CD1c-positive myeloid dendritic cell (primary cell): ENCODE measurements at regions not wholly inside any gene's neighbourhood (a gene's known extent, or its start where the extent isn't known, plus 50 kb on each side); places are given as distances from the start of the nearest gene placed in this dataset.

Source experiments
- DNase-seq: peaks from one replicate; pipeline ENCODE4 v3.0.0-alpha.2; 2016; ENCODE audit errors: extremely low spot score

DNA sequence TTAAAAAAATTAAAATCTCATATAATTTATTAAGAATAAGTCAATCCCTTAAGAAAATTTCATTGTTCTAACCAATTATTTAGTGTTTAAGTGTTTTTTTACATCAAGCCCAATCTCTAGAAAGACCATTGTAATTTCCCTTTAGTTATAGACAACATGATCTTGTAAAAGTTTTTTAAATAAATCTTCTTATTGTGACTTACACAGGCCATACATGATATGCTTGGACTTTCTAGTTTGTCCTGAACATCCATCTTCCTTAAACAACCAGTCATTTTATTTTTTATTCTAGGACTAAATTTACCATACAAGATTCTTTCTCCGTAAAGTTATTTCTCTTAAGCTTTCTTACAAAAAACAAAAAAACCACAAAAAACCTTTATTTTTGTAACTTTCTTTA lies 126.5 kb upstream of the MAST4 start:
- no peak for DNase-seq

DNA sequence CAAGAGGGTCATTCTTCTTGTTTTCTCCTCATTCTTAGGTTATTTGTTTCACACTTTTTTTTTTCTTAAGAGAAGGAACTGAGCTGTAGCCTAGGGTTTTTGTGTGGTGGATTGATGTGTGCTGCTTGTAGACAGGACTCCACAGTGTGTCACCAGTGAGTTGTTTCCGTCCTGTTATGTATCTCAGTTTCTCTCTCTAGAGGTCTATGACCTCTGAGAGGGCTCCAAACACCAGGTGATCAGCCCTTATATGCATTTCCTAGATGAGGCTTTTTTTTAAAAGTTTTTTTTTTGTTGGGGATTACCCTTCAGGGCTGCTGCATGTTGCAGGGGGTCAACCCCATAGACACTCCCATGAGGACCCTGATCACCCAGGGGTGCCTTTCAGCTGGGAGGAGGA lies 124.2 kb upstream of the MAST4 start:
- no peak for DNase-seq

DNA sequence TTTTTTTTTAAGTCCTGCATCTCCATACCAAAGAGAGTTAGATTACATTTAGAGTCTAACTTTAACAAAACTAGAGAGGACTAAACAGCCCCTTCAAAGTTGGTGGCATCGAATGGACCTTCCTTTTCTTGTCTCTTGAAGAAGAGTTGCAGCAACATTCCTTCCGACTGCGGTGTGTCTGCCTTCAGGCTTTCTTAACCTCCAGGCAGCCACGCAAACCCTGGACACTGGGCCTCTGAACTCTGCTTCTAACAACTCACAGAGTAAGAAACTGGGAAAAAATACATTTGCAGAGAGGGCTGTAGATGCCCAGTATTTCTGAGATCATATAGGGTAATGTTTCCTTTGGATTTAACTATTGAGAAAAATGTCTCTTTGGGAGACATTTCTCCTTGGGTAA lies 120.5 kb upstream of the MAST4 start:
- DNase-seq, result no peak

DNA sequence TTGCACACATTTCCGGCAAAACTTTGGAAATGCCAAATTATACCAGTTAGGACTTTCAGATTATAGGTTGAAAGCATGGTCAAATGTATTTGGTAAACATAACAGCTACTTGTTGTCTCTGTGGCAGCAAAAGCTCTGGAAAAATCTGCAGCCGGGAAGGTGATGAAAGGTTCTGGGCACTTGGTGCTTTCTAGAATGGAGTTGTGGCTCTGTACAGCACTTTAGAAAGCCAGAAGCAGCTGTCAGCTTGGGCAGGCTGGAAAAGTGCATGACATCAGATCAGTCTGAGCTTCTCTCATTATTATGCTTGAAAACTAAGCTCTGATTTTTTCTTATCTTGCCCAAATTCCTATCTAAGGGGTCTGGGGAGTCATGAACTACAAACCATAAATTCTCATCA lies 118.6 kb upstream of the MAST4 start:
- DNase-seq, result no peak

DNA sequence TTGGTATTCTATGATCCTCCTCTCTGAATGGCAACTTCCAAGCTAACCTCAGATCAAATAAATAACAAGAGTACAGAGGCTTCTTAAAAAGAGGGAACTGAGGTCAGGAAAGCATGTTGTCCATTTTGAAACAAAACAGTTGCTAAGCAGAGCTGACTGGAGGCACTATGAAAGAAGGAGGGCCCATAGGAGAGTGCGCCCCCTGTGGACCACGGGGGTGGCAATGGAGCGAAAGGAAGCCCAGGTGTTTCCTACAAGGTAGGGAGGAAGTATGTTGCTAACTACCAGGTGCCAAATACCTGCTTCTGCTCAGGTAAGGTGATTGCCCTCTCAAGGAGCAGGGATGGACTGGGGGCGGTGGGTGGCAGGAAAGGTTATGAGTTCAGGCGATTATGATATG lies 101.8 kb upstream of the MAST4 start:
- DNase-seq, result no peak

DNA sequence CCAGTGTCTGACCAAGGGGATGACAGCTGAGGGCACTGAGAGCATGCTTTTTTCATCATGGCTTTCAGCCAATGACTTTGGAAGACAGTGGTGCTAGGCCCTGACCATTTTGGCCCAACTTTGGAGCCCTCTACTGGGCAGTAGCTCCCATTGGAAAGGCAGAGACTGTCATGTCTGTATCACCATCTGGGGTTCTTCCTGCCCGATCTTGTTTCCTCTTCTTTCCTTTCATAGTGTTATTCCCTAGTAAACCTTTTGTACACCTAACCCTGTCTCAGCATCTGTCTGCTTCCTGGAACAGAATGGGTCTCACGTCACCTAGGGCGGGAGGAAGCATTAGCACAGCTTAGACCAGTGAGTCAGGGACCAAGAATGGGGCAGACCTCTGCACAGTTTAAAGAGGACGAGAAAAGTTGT lies 97.4 kb upstream of the MAST4 start:
- DNase-seq, result peak; percentile 10

DNA sequence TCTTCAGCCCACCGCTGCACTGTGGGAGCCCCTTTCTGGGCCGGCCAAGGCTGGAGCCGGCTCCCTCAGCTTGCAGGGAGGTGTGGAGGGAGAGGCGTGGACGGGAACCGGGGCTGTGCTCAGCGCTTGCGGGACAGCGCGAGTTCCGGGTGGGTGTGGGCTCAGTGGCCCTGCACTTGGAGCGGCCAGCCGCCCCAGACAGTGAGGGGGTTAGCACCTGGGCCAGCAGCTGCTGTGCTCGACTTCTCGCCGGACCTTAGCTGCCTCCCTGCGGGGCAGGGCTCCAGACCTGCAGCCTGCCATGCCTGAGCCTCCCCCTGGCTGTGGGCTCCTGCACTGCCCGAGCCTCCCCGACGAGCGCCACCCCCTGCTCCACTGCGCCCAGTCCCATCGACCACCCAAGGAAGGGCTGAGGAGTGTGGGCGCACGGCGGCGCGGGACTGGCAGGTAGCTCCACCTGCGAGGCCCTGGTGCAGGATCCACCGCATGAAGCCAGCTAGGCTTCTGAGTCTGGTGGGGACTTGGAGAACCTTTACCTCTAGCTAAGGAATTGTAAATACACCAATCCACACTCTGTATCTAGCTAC lies 92.9 kb upstream of the MAST4 start:
- no peak for DNase-seq

DNA sequence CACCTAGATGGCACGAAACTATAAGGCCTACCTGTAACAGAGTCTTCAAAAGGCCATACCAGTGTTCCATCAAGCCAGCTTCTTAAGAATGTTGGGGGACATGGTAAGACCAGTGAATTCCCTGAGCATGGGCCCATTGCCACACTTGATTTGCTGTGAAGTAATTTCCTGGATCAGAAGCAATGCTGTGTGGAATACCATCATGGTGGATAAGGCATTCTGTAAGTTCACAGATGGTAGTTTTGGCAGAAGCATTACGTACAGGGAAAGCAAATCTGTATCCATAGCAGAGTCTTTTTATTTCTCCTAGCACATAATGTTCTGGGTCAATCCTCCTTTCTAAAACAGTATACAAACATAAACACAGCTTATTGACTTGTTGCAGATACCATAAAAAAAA lies 89.1 kb upstream of the MAST4 start:
- no peak for DNase-seq

DNA sequence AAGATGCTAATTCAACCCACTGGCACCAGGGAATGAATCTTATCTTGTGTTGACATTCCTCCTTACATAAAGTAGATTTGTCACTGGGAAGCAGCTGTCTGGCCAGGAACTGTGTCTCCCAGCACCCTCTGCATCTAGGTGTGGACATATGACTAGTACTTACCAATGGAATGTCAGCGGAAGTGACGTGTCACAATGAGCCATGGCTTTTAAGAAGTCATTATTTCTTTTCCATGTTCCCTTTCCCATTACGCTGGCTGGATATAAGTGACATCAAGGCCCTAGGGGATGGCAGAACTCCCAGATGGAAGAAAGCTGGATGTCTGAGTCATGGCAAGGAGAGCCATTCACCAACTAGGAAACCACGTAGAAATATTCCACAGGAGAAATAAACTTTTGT lies 84.7 kb upstream of the MAST4 start:
- DNase-seq, result no peak

DNA sequence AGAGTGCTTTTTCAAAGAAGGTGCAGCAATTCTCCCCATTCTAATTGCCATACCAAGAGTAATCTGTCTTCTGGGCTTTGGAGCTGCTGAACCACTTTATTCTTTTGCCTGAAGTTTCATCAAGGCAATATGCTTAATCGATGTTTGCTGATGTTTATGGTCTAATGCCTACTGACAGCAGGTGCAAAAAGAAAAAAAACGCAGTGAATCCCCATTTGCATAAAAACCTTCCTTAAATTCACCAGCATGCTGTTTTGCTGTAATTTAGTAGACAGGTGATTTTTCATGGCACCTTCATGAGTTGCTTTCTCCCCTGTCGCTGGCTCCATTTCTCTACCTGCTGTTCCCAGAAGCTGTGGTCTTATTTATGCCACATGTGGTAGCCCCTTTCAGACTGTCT lies 83.1 kb upstream of the MAST4 start:
- DNase-seq, result no peak

DNA sequence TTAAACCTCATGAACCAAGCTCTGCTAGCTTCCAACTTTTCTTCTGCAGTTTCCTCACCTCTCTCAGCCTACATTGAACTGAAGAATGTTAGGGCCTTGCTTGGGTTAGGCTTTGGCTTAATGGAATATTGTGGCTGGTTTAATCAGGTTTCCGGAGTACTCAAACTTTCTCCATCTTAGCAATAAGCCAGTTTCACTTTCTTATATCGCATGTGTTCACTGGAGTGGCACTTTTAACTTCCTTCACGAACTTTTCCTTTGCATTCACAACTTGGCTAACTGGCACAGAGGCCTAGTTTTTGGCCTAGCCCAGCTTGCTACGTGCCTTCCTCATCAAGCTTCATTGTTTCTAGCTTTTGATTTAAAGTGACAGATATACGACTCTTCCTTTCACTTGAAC lies 81.0 kb upstream of the MAST4 start:
- no peak for DNase-seq

DNA sequence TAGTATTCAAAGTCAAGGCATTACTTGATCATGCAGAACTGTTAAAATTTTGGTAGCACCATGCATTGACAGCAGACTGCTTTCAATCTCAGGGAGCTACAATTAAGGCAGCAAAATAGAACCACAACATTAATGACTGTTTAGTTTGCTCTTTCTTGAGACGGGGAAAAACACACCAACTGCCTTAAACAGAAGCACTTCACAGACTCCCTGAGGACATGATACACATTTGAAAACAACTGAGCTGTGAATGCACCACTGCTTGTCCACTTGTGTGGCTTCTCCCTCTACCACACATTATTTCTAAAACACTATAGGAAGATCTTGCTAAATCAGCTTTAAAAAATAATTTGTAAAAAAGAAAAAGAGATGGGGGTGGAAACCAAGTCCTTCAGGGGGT lies 79.6 kb upstream of the MAST4 start:
- DNase-seq, result no peak

DNA sequence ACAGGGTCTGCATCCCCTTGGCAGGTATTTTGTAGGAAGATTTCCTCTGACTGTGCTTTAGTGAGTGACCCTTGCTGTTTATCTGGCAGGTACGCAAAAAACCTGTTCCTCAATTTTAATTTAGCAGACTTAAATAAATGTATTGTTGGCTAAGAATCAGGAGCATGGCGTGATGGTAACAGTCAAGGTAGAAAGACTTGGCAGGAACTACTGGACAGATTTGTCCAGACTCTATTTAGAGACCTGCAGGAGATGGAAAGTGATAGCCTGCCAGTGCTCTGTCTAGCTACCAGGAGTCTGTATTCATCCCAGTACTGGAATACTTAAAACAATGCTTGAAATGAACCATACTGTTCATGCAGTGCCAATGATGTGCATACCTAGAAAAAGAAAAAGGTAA lies 78.8 kb upstream of the MAST4 start:
- DNase-seq, result no peak

DNA sequence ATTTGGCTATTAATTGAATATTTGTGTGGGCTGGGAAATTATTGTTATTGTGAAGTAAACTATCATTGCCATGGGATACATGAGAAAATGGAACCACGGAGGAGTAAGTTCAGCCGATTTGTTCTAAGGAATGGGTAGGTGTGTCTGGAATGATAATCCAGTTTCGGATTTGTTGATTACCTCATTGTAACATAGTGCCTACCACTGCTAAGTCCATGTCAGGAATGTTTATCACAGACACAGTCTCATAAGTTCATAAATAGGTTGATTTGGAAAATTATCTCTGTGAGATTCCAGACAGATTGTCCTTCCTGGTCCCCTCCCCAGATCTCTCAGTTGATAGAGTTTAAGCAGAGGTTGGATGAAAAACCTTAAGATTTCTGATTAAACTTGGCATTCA lies 78.1 kb upstream of the MAST4 start:
- DNase-seq, result no peak

DNA sequence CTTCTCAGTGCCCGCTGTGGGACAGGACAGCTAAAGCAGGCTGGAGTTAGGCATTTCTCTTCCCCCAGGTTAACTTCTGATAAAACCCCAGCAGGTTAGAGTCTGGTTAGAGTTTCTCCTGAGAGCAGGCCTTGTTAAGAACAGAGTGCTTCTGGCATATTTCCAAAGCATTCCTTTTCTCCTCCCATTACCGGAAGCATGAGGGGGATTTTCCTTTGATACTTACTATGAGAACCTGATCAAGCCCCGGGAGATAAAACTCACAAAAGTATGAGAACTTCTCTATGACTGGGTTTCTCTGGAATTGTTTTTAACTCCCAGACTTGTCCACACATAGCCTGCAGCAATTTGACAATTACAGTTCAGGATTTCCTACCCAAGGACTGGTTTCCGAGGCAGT lies 77.4 kb upstream of the MAST4 start:
- DNase-seq, result no peak

DNA sequence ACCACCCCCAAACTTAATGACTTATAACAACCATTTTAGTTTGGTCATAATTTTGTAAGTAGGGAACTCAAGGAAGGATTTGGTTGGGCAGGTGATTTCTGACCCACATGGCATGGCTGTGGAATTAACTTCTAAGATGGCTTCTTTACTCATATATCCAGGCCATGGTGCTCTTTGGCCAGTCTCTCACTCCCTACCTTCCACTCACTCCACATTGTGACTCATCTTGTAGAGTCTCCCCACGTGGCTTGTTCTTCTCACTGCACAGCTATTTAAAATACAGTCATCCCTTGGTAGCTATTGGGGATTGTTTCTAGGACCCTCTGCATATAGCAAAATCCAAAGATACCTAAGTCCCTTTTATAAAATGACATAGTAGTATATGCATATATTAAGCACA lies 76.6 kb upstream of the MAST4 start:
- DNase-seq, result no peak

DNA sequence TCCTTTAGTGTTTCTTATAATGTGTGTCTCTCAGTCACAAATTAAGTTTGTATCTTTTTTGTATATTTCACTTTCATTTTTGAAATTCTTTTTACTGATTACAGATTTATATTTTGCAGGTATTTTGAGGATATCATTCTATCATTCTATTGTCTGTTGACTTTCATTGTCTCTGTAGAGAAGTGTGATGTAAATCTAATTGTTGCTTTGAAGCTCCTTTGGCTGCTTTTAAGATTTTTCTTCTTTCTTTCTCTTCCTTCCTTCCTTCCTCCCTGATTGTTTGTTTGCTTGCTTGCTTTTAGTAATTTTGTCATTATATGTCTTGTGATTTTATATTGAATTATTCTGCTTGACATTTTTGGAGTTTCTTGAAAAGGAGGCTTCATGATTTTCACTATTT lies 75.3 kb upstream of the MAST4 start:
- no peak for DNase-seq

DNA sequence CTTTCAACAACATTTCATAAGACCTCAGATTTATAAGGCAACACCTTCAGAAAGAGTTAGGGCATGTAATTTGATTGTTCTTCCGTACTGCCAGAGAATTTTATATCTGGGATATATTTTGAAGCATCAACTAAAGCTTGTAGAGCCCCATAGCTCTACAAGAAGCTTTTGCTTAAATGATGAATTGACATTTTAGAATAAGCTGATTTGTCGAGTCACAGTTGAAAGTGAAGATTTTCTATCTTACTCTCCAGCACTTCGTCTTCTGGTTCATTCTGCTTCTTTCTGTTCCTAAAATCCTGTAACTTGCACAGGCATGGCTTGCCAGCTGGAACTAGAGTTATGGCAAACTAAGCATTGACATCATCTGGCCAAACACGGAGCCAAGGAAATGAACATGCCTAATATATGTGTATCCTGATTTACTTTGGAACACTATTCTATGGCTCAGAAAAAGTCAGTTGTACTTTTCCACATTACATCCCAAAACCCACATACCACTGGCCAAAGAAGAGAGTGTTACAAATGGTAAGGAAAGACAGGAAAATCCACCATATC lies 68.6 kb upstream of the MAST4 start:
- DNase-seq, result no peak

DNA sequence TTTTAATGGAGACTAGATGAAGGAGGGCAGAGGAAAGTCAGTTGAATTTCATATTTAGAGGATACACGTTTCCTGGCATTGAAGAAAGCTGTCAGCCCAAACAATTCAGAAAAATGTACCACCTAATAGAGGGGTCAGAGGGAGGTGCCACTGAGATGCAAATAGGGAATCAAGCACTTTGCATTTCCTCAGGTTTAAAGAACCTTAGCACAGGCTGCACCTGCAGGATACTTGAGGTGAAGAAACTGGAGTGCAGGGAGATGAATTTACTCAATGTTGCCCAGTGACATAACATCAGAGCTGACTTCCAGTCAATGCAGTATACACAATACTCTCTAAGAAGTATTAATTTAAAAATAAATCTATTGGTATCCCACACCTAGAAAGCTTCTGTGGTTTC lies 67.0 kb upstream of the MAST4 start:
- no peak for DNase-seq

DNA sequence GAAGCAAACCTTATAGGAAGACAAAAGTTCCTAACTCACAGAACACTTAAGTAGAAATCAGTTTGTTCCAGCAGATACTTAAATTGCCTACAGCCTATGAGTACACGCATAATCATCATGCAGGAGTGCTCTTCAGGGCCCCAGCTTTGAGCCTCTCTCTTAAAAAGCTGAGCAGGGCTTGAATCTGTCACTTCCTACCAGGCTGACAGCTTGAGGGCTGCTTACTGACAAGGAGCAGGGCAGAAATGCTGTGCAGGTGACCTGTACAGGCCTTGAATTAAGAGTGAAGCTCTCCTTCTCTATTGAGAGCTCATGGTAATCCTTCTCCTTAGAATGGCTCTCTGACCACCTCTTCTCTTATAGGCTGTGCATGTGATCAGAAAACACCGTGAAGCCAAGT lies 66.5 kb upstream of the MAST4 start:
- no peak for DNase-seq

DNA sequence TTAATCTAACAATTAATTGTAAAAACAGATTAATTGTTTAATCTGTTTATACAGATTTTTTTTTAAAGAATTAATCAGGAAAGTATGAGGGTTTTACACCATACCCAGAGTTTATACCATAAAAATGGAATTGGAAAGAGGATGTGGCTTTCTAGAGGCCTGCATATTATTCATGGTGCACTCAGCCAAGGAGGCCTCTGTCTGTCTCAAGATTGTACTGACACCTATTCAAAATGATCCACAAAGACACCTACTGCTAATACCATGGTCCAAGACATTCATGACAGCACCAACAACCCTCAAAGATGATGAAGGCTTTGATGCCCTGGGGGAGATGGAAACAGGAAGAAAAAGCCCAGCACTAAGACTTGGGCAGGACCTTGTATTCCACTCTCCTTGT lies 58.1 kb upstream of the MAST4 start:
- DNase-seq, result no peak

DNA sequence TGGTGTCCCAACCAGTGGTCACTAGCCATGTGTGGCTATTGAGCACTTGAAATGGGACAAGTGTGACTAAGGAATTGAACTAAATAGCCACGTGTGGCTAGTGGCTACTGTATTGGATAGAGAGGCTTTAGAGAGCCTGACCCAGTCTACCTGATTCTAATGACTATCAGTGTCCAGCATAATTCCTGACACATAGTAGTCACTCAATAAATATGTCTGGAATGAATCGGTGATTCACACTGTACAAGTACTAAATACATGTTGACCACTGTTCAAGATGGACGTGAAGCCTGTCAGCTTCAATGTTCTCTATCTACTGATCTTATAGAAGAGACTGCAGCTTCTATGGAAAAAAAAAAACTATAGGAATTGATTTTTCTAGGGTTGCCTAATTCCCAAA lies 57.7 kb upstream of the MAST4 start:
- no peak for DNase-seq

DNA sequence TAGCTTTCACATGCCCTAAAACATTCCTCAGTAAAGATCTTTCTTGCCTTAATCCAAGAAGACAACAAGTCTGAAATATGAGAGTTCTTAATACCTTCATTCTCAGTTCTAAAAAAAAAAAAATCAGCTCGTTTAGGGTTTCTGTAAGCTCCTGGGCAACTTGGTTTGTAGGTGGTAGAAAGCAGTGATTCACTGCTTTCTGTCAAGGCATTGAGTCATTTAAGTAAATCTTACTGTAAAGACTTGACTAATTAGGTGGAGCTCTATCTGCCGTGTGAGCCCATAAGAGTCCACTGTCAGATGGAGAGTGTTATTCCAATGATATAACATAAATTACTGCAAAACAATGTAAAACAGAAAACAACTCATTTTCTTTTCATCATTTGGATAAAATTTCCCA lies 56.1 kb upstream of the MAST4 start:
- no peak for DNase-seq

DNA sequence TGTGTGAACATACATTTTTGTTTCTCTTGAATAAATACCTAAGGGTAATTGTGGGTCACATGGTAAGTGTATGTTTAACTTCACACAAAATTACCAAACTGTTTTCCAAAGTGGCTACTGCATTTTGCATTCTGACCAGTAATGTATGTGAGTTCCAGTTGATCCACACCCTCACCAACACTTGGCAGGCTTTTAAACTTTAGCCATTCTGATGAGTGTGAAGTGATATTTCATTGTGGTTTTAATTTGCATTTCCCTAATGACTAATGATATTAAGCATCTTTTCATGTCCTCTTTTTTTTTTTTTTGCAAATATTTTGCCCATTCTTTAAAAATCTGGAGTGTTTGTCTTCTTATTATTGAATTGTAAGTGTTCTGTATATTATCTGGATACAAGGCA lies 53.5 kb upstream of the MAST4 start:
- DNase-seq, result no peak
